ENCODE measurements at regions not wholly inside any gene's neighbourhood (a gene's known extent, or its start where the extent isn't known, plus 50 kb on each side); places are given as distances from the start of the nearest gene placed in this dataset.

GRCh38 chr12:108410689-108411088 lies 71.6 kb upstream of the CMKLR1 start:
- no peak overlapping the region for H3K9ac ChIP-seq (ENCODE audit: low read length)
- H3K36me3 ChIP-seq (ENCODE audit: low read depth, low read length): no peaks in the 10 kb centered on the region
- H4K20me1 ChIP-seq (ENCODE audit: low read length): no peaks in the 10 kb centered on the region
- H3K4me3 ChIP-seq (ENCODE audit: low read length): no peak overlapping the region
- TF ChIP-seq EZH2phosphoT487 (IDR thresholded peaks at IDR 0.05; ENCODE audit: borderline replicate concordance, low read length) (no peak), CTCF (conservative IDR thresholded peaks at IDR 0.05; ENCODE audit: low read depth, low read length) (no peak), EZH2 (IDR thresholded peaks at IDR 0.05; ENCODE audit: low read length, unreplicated experiment) (no peak)
- H3K4me1 ChIP-seq (ENCODE audit: insufficient read depth, low read length): no peaks in the 10 kb centered on the region
- DNase-seq (no peak), ATAC-seq (no peak)
- no peaks in the 10 kb centered on the region for H3F3A ChIP-seq (ENCODE audit: low read length, unreplicated experiment)
- POLR2A ChIA-PET (ENCODE audit: unreplicated experiment): no interaction called here
- H3K27ac ChIP-seq (ENCODE audit: low read length): no peak overlapping the region
- no TSS peak for BruUV-seq (replicated peaks)
- H3K4me2 ChIP-seq (ENCODE audit: low read length): no peak overlapping the region
- H3K9me2 ChIP-seq (replicated peaks; ENCODE audit: low read length): no peaks in the 10 kb centered on the region
- CTCF ChIA-PET: no interaction called here
- H3K79me2 ChIP-seq (ENCODE audit: low read length): no peaks in the 10 kb centered on the region
- H2AFZ ChIP-seq (ENCODE audit: low read length): no peak overlapping the region
- H3K27me3 ChIP-seq (ENCODE audit: low read length): peaks cover 39% of the 10 kb centered on the region
- intact Hi-C loops (cut with micrococcal nuclease): no loop called here
- no peaks in the 10 kb centered on the region for H3K9me3 ChIP-seq (ENCODE audit: low read length)

DNA sequence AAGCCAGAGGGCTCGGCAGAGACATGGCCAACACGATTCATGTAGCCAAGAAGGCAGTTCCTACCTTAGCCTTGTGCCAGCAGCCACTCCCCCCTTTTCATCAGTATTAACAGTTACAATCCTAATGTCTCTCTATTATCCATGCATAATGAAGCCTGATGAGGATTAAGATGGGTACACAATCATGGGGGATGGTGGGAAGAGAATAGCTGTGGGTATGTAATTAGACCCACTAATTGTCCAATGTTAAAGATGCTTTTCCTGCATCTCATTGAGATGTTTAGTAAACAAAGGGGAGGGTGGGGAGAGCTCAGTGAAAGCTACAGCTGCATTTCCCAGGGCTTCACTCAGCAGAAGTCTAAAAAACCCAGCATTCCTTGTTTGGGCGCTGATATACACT lies 70.4 kb upstream of the CMKLR1 start:
- Histone ChIP-seq H3K27ac (ENCODE audit: low read length) (no peak overlapping the region), H3K9me3 (ENCODE audit: low read length) (no peaks in the 10 kb centered on the region), H3K27me3 (ENCODE audit: low read length) (peaks cover 37% of the 10 kb centered on the region), H3K9ac (ENCODE audit: low read length) (no peak overlapping the region), H3F3A (ENCODE audit: low read length, unreplicated experiment) (no peaks in the 10 kb centered on the region), H3K36me3 (ENCODE audit: low read depth, low read length) (no peaks in the 10 kb centered on the region), H3K4me1 (ENCODE audit: insufficient read depth, low read length) (no peaks in the 10 kb centered on the region), H4K20me1 (ENCODE audit: low read length) (no peaks in the 10 kb centered on the region), H3K4me3 (ENCODE audit: low read length) (no peak overlapping the region), H3K79me2 (ENCODE audit: low read length) (no peaks in the 10 kb centered on the region), H3K4me2 (ENCODE audit: low read length) (no peak overlapping the region), H2AFZ (ENCODE audit: low read length) (no peak overlapping the region), H3K9me2 (replicated peaks; ENCODE audit: low read length) (no peaks in the 10 kb centered on the region)
- POLR2A ChIA-PET (ENCODE audit: unreplicated experiment): no interaction called here
- BruUV-seq (replicated peaks): no TSS peak
- no peak for ATAC-seq
- intact Hi-C loops (cut with micrococcal nuclease): no loop called here
- TF ChIP-seq EZH2 (IDR thresholded peaks at IDR 0.05; ENCODE audit: low read length, unreplicated experiment) (no peak), EZH2phosphoT487 (IDR thresholded peaks at IDR 0.05; ENCODE audit: borderline replicate concordance, low read length) (no peak)
- CTCF ChIA-PET: no interaction called here
- no peak for DNase-seq

DNA sequence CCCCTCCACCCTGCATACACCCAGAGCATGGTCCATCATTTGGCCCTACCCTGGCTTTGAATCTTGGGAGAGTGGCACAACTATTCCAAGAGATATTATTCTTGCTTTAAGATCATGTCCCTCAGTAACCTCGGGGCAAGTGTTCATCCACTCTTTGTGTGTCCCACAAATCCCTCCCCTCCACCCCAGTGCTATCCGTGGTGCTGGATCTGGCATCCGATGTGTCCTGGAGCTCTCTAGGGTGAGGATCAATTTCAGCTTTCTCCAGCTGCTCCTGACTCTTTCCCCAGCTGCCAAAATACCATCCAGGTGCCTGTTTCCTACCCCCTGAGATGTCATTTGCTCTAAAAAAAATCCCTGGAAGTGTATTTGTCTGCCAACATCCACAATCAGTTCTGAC lies 64.8 kb upstream of the CMKLR1 start:
- no peak overlapping the region for H3K9ac ChIP-seq (ENCODE audit: low read length)
- H3K27me3 ChIP-seq (ENCODE audit: low read length): peaks cover 39% of the 10 kb centered on the region
- H3K36me3 ChIP-seq (ENCODE audit: low read depth, low read length): no peaks in the 10 kb centered on the region
- ChIA-PET POLR2A (ENCODE audit: unreplicated experiment) (no interaction called here), CTCF (no interaction called here)
- no TSS peak for BruUV-seq (replicated peaks)
- intact Hi-C loops (cut with micrococcal nuclease): no loop called here
- no peaks in the 10 kb centered on the region for H3K9me3 ChIP-seq (ENCODE audit: low read length)
- no peaks in the 10 kb centered on the region for H3F3A ChIP-seq (ENCODE audit: low read length, unreplicated experiment)
- no peak overlapping the region for H3K4me2 ChIP-seq (ENCODE audit: low read length)
- H3K79me2 ChIP-seq (ENCODE audit: low read length): no peaks in the 10 kb centered on the region
- no peaks in the 10 kb centered on the region for H4K20me1 ChIP-seq (ENCODE audit: low read length)
- no peak overlapping the region for H3K27ac ChIP-seq (ENCODE audit: low read length)
- H3K4me1 ChIP-seq (ENCODE audit: insufficient read depth, low read length): no peaks in the 10 kb centered on the region
- TF ChIP-seq EZH2phosphoT487 (IDR thresholded peaks at IDR 0.05; ENCODE audit: borderline replicate concordance, low read length): no peak
- no peak for TF ChIP-seq EZH2 (IDR thresholded peaks at IDR 0.05; ENCODE audit: low read length, unreplicated experiment)
- no peak for TF ChIP-seq CTCF (conservative IDR thresholded peaks at IDR 0.05; ENCODE audit: low read depth, low read length)
- ATAC-seq (no peak), DNase-seq (no peak)
- H2AFZ ChIP-seq (ENCODE audit: low read length): no peak overlapping the region
- no peak overlapping the region for H3K4me3 ChIP-seq (ENCODE audit: low read length)
- no peaks in the 10 kb centered on the region for H3K9me2 ChIP-seq (replicated peaks; ENCODE audit: low read length)

Measured in PC-3 (cell line).